Retinal pigment epithelial cell (primary cell): ENCODE measurements at regions not wholly inside any gene's neighbourhood (a gene's known extent, or its start where the extent isn't known, plus 50 kb on each side); places are given as distances from the start of the nearest gene placed in this dataset.

Experiments
- DNase-seq: peaks from one replicate; pipeline ENCODE4 v3.0.0-alpha.2; 2010; ENCODE audit warnings: low read depth
- H3K4me3 ChIP-seq: 2 replicates; pipeline ENCODE4 v1.5.1; 2011; ENCODE audit warnings: mild to moderate bottlenecking, low read length, control low read depth, moderate library complexity
- TF ChIP-seq, protein P1 (sequence below): conservative IDR thresholded peaks from 2 replicates; pipeline ENCODE4 v1.5.1; 2011; ENCODE audit warnings: low read depth, low read length, control low read depth, inconsistent platforms

DNA sequence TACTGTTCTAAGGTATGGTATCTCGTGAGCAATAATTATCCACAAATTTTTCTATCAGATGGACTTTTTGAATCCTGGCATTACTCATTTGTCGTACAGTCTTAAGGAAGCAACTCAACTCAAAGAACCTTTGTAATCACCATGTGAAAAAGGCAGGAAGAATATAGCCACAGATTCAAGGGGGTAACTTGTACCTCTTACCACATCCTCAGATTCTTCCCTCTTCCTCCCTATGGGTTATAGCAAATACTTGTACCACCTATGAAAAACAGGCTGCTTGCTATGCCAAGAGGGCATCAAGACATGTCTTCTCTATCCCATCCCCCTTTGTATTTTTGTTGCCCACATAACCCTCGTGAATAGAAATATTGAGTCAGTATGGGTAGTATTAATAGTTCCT is 616.6 kb upstream of the USP24 start:
- TF ChIP-seq, protein P1, sequence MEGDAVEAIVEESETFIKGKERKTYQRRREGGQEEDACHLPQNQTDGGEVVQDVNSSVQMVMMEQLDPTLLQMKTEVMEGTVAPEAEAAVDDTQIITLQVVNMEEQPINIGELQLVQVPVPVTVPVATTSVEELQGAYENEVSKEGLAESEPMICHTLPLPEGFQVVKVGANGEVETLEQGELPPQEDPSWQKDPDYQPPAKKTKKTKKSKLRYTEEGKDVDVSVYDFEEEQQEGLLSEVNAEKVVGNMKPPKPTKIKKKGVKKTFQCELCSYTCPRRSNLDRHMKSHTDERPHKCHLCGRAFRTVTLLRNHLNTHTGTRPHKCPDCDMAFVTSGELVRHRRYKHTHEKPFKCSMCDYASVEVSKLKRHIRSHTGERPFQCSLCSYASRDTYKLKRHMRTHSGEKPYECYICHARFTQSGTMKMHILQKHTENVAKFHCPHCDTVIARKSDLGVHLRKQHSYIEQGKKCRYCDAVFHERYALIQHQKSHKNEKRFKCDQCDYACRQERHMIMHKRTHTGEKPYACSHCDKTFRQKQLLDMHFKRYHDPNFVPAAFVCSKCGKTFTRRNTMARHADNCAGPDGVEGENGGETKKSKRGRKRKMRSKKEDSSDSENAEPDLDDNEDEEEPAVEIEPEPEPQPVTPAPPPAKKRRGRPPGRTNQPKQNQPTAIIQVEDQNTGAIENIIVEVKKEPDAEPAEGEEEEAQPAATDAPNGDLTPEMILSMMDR, result no peak
- H3K4me3 ChIP-seq, result no peak overlapping the region
- DNase-seq, result no peak

DNA sequence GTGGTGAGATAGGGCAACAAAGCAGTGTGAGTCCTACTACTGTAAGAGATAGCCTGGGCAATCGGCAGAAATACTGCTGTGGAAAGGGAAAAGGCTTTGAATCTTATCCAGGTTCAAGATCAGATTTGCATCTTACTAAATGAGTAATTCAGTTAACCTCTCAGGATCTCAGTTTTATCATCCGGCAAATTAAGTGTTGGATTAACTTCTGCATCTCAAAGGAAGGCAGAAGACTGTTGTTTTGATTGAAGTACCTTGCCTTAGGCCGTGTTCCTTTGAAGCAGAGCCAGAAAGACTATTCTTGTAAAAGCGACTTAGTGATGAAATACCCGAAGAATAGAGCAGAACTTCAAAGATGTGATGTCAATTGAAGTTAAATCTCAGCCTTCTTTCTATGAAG is 612.9 kb upstream of the USP24 start:
- H3K4me3 ChIP-seq, result no peak overlapping the region
- DNase-seq, result no peak
- TF ChIP-seq, protein P1, result no peak

DNA sequence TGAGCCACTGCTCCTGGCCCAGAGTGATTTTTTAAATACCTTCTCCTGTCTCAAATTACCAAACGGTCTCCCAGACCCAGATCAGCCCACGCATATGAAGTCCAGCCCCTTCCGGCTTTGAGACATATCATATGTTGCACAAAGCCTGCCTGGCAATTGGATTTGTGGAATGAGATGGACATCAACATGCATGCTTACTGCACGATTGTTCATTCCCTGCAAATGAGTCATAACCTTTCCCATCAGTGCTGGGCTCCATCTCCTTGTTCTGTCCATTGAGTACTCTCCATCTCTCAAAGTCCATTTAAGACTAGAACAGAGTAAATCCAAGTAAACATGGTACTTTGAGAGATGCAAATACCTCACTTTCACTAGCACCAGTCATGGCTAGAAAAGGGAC is 612.2 kb upstream of the USP24 start:
- TF ChIP-seq, protein P1, result no peak
- DNase-seq, result peak; percentile 61

DNA sequence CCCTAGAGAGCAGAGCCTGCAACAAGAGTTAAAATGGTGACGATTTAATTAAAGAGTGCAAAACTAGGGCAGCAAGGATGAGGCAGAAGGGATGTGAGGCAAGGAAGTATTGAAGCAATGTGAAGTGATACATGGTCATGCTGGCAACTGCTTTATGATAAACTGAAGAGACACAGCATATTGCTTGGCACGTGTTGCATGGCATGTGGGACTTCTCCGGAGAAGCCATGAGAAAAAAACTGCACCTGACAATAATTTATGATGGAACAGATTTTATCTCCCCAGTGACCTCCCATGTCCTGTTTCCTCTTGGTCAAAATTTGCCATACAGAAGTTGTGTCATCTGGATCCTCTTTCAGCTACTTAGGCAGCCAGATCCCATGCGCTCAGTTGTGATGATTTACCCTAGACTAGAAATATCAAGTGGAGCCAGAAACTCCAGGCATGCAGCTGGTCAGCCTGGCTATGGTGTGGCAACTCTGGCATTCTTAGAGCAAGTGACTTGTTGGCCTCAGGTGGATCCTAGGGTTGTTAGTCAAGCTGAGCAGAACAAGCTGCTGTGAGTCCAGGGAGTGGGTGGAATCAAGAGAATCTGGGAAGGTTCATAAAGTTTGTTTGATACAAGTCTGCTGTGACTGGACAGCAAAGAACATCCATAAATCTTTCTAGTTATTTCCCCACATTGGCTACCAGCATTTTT is 611.4 kb upstream of the USP24 start:
- DNase-seq, result no peak
- H3K4me3 ChIP-seq, result no peak overlapping the region
- TF ChIP-seq, protein P1, result no peak

More for the DNA sequence above, 612.2 kb upstream of the USP24 start:
- no peak overlapping the region for H3K4me3 ChIP-seq

DNA sequence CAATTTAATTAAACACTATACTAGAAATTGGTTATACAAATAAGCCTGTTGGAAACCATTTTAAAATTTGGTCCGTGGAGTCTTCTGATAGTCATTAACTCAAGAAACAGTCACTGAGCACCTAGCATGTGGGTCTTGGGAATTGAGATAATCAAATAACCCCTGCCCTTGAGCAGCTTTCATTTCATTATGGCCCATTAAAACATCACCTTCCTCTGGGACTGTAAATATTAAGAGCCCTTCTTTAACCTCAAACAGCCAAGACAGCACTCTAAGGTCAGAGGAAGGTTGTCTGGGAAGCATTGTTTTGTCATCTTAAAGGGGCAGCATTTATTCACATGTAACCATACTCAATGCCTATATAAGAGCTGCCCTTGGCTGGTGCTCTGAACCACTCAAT is 610.3 kb upstream of the USP24 start:
- DNase-seq, result no peak
- TF ChIP-seq, protein P1, result no peak
- H3K4me3 ChIP-seq, result no peak overlapping the region

DNA sequence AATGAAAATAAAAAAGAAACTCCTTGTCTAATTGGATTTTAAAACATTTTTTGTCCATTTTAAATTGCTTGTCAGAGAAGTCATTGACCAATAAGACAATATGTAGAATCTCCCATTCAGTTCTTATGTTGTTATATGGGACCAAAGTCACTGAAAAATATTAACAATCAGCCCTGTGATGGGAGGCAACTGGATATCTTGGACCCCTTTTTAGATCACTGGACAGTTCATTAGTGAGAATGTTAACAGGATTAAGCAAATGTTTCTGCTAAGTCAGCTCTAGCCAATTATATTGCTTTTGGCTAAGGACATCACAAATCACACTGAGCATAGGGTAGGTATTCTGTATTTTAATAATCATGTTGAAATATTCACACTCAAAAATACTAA is 609.1 kb upstream of the USP24 start:
- DNase-seq, result no peak
- no peak overlapping the region for H3K4me3 ChIP-seq
- TF ChIP-seq, protein P1, result no peak

DNA sequence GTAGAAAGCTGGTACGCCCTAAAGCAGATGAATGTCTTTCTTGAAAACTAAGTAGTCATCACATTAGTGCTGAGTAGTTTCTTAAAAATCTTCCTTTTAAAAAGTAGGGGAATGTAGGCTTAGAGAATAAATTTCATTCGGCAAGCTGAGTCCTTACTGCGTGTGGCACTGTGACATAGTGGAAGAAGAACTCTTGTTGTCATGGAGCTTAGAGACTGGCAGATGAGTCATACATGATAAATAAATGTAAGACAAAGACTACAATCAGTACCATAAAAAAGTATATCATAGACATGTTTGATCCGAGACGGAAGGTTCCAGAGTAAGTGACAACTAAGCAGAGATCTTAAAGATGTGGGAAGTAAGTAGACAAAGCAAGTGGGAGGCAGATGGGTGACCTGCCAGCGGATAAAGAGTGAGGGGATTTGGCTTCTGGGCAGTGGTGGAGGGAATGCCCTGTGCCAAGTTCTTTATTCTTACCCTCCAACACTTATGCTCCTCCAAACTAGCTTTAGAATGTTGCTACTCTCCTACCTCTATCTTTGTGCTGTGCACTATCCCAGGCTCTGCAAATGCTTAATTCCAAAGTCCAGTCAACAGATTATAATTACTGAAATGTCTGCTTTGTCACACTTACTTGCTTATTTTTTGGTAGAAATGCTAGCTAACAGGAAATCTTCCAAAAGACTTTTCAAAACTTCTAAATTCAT is 608.5 kb upstream of the USP24 start:
- TF ChIP-seq, protein P1, result no peak
- no peak for DNase-seq
- H3K4me3 ChIP-seq, result no peak overlapping the region
